SK-N-MC (cell line): ENCODE measurements at regions not wholly inside any gene's neighbourhood (a gene's known extent, or its start where the extent isn't known, plus 50 kb on each side); places are given as distances from the start of the nearest gene placed in this dataset.

Source experiments
- DNase-seq: peaks from one replicate; pipeline ENCODE4 v3.0.0-alpha.2; 2011; ENCODE audit warnings: low read depth, low spot score
- H3K27ac ChIP-seq: fragments of 200-600 bp; sonication (generic); 2 replicates; pipeline ENCODE4 v1.5.1; 2016; ENCODE audit warnings: mixed run types
- H3K36me3 ChIP-seq: fragments of 200-600 bp; sonication (generic); 2 replicates; pipeline ENCODE4 v1.6.1; 2017; ENCODE audit warnings: antibody characterized with exemption, low read length, mixed read lengths; ENCODE audit not compliant: insufficient read depth
- H3K4me3 ChIP-seq: fragments of 200-600 bp; sonication (generic); 2 replicates; pipeline ENCODE4 v1.5.1; 2016
- H3K9ac ChIP-seq: fragments of 200-600 bp; sonication (generic); 2 replicates; pipeline ENCODE4 v1.8.0; 2017; ENCODE audit warnings: mixed run types, mixed read lengths; ENCODE audit not compliant: insufficient read length
- H3K9me3 ChIP-seq: fragments of 200-600 bp; sonication (generic); 2 replicates; pipeline ENCODE4 v1.6.1; 2017; ENCODE audit warnings: low read depth, mild to moderate bottlenecking, antibody characterized with exemption, low read length, moderate library complexity, mixed read lengths
- EZH2 ChIP-seq: fragments of 200-600 bp; sonication (generic); IDR thresholded peaks from one replicate; pipeline ENCODE4 v1.6.1; 2017; ENCODE audit warnings: antibody characterized with exemption
- FOXP2 ChIP-seq: optimal IDR thresholded peaks from 2 replicates; pipeline ENCODE3; 2011; ENCODE audit warnings: mild to moderate bottlenecking, moderate library complexity; ENCODE audit not compliant: insufficient read depth; ENCODE audit errors: extremely low read length, control extremely low read depth
- POLR2AphosphoS5 ChIP-seq: IDR thresholded peaks from 2 replicates; pipeline ENCODE4 v1.6.1; 2012; ENCODE audit warnings: mild to moderate bottlenecking, low read depth, low read length, borderline replicate concordance

DNA sequence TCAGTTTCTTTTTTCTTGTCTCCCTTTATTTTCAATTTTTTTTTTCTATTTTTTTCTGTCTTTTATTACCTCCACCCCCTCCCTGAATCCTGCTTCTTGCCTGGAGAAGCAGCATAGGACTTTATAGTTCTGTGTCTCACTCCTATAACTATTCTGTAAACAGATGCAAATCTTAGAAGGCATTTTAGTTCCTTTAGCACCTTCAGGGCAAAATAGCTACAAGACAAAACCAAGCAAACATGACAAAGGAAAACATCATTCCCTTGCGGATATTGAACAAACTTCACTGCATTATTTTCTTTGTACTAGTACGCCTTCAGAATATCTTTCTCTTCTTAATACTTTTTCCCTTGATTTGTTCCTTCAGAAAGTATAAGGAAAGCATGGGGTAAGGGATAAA lies 446.2 kb upstream of the CHORDC1 start:
- Histone ChIP-seq H3K9me3 (no peaks in the 10 kb centered on the region), H3K9ac (no peak overlapping the region), H3K27ac (no peak overlapping the region), H3K36me3 (no peaks in the 10 kb centered on the region), H3K4me3 (no peak overlapping the region)
- TF ChIP-seq POLR2AphosphoS5: no peak
- TF ChIP-seq FOXP2: no peak
- TF ChIP-seq EZH2: no peak
- DNase-seq: no peak

DNA sequence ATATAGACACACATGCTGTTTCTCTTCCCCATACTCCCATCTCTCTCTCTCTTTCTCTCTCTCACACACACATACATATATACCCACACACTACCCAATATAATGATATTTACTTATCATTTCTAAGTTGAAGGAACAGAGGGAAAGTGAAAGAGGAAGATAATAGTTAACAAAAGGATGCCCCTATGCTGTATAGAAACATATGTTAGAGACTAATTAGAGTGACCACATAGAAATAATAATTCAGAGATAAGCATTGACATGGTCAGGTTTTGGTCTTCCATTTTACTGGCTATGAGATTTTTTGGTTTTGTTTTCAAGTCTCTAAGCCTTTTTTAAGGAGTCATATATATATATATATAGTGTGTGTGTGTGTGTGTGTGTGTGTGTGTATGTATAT lies 445.7 kb upstream of the CHORDC1 start:
- Histone ChIP-seq H3K9me3 (no peaks in the 10 kb centered on the region), H3K4me3 (no peak overlapping the region), H3K36me3 (no peaks in the 10 kb centered on the region), H3K27ac (no peak overlapping the region), H3K9ac (no peak overlapping the region)
- no peak for DNase-seq
- TF ChIP-seq EZH2: no peak
- TF ChIP-seq POLR2AphosphoS5: no peak
- no peak for TF ChIP-seq FOXP2

DNA sequence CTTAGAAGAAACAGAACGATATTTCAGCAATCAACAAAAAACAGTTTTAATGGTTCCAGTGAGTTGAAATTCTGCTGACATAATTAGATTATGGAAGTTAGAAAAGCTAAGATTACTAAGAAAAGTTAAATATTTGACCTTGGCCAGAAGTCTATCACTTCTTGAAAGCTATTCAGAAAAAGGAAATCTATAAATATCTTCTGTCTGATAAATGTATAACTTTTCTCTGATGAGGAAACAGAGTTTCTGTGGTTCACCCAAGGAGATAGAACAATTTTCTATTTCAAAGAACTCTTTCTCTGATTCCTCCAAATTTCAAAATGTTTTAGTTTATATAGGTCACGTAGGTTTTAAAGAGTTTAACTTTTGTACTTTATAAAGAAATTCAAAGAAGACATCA lies 438.4 kb upstream of the CHORDC1 start:
- TF ChIP-seq POLR2AphosphoS5 (no peak), FOXP2 (no peak), EZH2 (no peak)
- no peak overlapping the region for H3K9ac ChIP-seq
- H3K4me3 ChIP-seq: no peak overlapping the region
- H3K9me3 ChIP-seq: no peaks in the 10 kb centered on the region
- no peak for DNase-seq
- H3K36me3 ChIP-seq: no peaks in the 10 kb centered on the region
- no peak overlapping the region for H3K27ac ChIP-seq

DNA sequence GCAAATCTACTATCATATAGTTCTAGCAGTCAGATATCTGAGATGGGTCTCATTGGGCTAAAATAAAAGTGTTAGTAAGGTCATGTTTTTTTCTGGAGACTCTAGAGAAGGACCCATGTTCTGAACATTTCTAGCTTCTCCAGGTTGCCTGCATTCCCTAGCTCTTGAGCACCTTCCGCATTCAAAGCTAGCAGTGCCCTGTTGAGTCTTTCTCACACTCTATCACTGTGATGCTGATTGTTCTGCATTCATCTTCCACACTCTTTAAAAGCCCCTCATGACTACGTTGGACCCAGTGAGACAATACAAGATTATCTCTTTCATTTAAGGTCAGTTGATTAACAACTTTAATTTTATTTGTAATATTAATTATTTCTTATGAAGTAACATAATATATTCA lies 433.3 kb upstream of the CHORDC1 start:
- TF ChIP-seq FOXP2 (no peak), EZH2 (no peak), POLR2AphosphoS5 (no peak)
- no peaks in the 10 kb centered on the region for H3K36me3 ChIP-seq
- DNase-seq: no peak
- H3K27ac ChIP-seq: no peak overlapping the region
- no peak overlapping the region for H3K4me3 ChIP-seq
- no peaks in the 10 kb centered on the region for H3K9me3 ChIP-seq
- no peak overlapping the region for H3K9ac ChIP-seq

DNA sequence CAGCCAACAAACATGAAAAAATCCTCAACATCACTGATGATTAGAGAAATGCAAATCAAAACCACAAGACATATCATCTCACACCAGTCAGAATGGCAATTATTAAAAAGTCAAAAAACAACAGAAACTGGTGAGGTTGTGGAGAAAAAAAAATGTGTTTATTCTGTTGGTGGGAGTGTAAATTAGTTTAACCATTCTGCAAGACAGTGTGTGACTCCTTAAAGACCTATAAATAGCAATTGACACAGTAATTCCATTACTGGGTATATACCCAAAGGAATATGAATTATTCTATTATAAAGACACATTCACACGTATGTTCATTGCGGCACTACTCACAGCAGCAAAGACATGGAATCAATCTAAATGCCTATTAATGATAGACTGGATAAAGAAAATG lies 427.3 kb upstream of the CHORDC1 start:
- Histone ChIP-seq H3K4me3 (no peak overlapping the region), H3K27ac (no peak overlapping the region), H3K9me3 (no peaks in the 10 kb centered on the region), H3K9ac (no peak overlapping the region), H3K36me3 (no peaks in the 10 kb centered on the region)
- DNase-seq: no peak
- no peak for TF ChIP-seq POLR2AphosphoS5
- no peak for TF ChIP-seq EZH2
- TF ChIP-seq FOXP2: no peak

DNA sequence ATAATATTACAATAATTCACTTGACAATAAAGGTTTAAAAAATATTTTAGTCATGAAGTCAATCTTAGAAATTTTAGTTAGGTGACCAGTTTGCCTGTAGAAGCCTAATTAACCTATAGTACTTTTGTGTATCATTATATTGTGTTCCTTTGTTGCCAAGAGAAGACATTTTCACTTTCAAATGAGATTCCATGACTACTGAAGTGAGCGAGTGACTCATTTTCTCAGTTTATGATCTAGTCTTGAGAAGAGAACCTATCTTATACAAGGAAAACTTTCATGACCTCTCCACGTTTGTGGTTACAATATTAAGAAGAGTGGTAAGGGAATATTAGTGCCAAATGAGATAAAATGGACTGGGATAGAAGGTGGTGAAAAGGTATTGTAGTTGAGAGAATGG lies 423.9 kb upstream of the CHORDC1 start:
- Histone ChIP-seq H3K9me3 (no peaks in the 10 kb centered on the region), H3K4me3 (no peak overlapping the region), H3K36me3 (no peaks in the 10 kb centered on the region), H3K9ac (no peak overlapping the region), H3K27ac (no peak overlapping the region)
- TF ChIP-seq POLR2AphosphoS5 (no peak), EZH2 (no peak), FOXP2 (no peak)
- no peak for DNase-seq

DNA sequence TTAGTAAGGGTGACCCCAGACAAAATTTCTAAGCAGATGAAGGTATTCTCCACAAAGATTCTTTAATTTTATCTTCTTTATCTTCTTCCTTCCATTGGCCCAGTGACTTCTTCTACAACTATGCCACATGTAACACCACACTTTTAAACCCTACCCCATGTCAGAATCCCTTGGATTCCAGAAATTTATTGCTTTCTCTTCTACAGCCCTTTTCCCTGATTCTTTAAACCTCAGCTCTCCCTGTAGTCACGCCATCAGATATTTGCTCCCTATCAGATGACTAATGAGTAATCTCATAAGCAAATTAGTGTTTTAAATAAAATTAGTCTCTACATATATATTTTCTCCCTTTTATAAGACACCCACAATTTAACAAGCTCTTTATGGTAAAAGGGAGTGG lies 423.4 kb upstream of the CHORDC1 start:
- Histone ChIP-seq H3K9me3 (no peaks in the 10 kb centered on the region), H3K9ac (no peak overlapping the region), H3K4me3 (no peak overlapping the region), H3K36me3 (no peaks in the 10 kb centered on the region), H3K27ac (no peak overlapping the region)
- TF ChIP-seq POLR2AphosphoS5 (no peak), FOXP2 (no peak), EZH2 (no peak)
- DNase-seq: no peak

DNA sequence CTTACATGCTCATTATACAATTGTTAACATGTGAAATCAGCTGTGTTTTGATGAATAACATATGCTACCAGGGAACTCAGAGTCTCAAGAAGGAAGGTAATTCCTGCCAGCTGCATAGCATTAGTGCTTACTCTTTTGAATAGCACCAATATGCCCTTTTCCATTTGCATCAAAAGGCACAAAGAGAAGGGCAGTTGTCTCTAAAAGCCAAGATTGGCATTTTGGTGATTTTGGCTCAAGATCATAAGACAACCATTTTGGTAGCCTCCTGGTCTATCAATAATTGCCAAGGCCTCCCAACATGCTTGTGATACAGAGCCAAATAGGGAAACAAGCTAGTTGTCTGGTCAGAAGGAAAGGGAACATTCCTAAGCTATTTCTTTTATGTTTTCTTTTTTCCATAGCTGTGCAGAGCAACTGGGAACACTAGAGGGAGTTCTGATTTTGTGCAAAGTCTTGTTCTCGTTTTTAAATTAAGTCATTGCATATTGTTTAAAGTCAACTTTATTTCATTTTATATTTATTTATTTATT lies 416.7 kb upstream of the CHORDC1 start:
- TF ChIP-seq FOXP2 (no peak), POLR2AphosphoS5 (no peak)
- H3K36me3 ChIP-seq: no peaks in the 10 kb centered on the region
- H3K9me3 ChIP-seq: no peaks in the 10 kb centered on the region
- DNase-seq: peak; percentile 35
- H3K4me3 ChIP-seq: peak overlapping the region; percentile 35
- H3K9ac ChIP-seq: no peak overlapping the region
- H3K27ac ChIP-seq: peak overlapping the region; percentile 72

DNA sequence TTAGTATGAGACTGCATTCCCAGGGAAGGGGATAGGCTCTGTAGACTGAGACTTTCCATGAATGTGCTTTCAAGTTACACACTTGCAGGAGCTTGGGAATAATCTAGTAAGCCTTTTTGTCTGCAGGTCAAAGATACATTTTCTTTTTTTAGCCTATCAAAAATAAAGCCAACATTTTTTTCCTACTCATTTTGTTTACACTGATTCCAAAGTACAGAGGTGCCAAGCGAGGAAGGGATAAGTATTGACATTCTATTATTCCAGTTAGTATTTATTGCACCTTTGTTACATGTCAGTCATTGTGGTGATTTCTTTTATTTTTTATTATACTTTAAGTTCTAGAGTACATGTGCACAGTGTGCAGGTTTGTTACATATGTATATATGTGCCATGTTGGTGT lies 413.0 kb upstream of the CHORDC1 start:
- Histone ChIP-seq H3K27ac (no peak overlapping the region), H3K4me3 (no peak overlapping the region), H3K9me3 (no peaks in the 10 kb centered on the region), H3K36me3 (no peaks in the 10 kb centered on the region), H3K9ac (no peak overlapping the region)
- TF ChIP-seq FOXP2: no peak
- no peak for TF ChIP-seq POLR2AphosphoS5
- TF ChIP-seq EZH2: no peak
- DNase-seq: no peak
